HG03342 (cell line): ENCODE measurements at regions not wholly inside any gene's neighbourhood (a gene's known extent, or its start where the extent isn't known, plus 50 kb on each side); places are given as distances from the start of the nearest gene placed in this dataset.

Source experiments
- ATAC-seq: cut with Tn5 transposase; IDR thresholded peaks from one replicate; pipeline ENCODE4 v1.9.1; 2021; ENCODE audit warnings: mild to moderate bottlenecking, moderate library complexity; ENCODE audit not compliant: unreplicated experiment

GRCh38 chr16:85383836-85384832 is 229.0 kb upstream of the GSE1 start:
- no peak for ATAC-seq

GRCh38 chr16:85384833-85385462 is 228.2 kb upstream of the GSE1 start:
- no peak for ATAC-seq

- no peak for ATAC-seq
Measured at GRCh38 chr16:85385463-85386331, 227.4 kb upstream of the GSE1 start.

GRCh38 chr16:85386467-85387170 is 226.5 kb upstream of the GSE1 start:
- no peak for ATAC-seq

GRCh38 chr16:85387171-85387507 is 226.0 kb upstream of the GSE1 start:
- ATAC-seq = no peak

GRCh38 chr16:85387731-85388295 is 225.3 kb upstream of the GSE1 start:
- ATAC-seq = no peak

GRCh38 chr16:85389679-85390470 is 223.2 kb upstream of the GSE1 start:
- no peak for ATAC-seq

GRCh38 chr16:85390511-85391174 is 222.5 kb upstream of the GSE1 start:
- no peak for ATAC-seq

GRCh38 chr16:85391175-85391707 is 221.9 kb upstream of the GSE1 start:
- no peak for ATAC-seq

GRCh38 chr16:85391769-85392583 is 221.1 kb upstream of the GSE1 start:
- no peak for ATAC-seq

- no peak for ATAC-seq
Measured at GRCh38 chr16:85392756-85393673, 220.1 kb upstream of the GSE1 start.

GRCh38 chr16:85393674-85394451 is 219.3 kb upstream of the GSE1 start:
- peak; percentile 45 for ATAC-seq

- ATAC-seq = no peak
Measured at GRCh38 chr16:85394456-85395206, 218.5 kb upstream of the GSE1 start.

- no peak for ATAC-seq
Measured at GRCh38 chr16:85395207-85395912, 217.8 kb upstream of the GSE1 start.
